HEK293T (cell line): ENCODE measurements at regions not wholly inside any gene's neighbourhood (a gene's known extent, or its start where the extent isn't known, plus 50 kb on each side); places are given as distances from the start of the nearest gene placed in this dataset.

ENCODE experiments used
- CTCF ChIA-PET: fragments of 350-600 bp; formaldehyde crosslinking; extraction: SDS; loops from one replicate; lab custom pipeline; 2021; ENCODE audit warnings: antibody characterized with exemption, inconsistent platforms; lab: Yijun Ruan, JAX
- POLR2A ChIA-PET: fragments of 350-600 bp; formaldehyde crosslinking; extraction: SDS; loops from one replicate; lab custom pipeline; 2020; ENCODE audit warnings: antibody characterized with exemption, inconsistent platforms; lab: Yijun Ruan, JAX
- DNase-seq: peaks from one replicate; pipeline ENCODE4 v3.0.0; 2012; ENCODE audit warnings: mixed read lengths; ENCODE audit errors: extremely low spot score
- ARNT ChIP-seq: fragments of 450-650 bp; IDR thresholded peaks from 2 replicates; pipeline ENCODE4 v1.6.1; 2017; ENCODE audit warnings: mild to moderate bottlenecking
- BHLHE40 ChIP-seq: fragments of 450-650 bp; IDR thresholded peaks from 2 replicates; pipeline ENCODE4 v1.6.1; 2016; ENCODE audit warnings: mild to moderate bottlenecking, moderate library complexity, borderline replicate concordance
- CTBP1 ChIP-seq: fragments of 450-650 bp; IDR thresholded peaks from 2 replicates; pipeline ENCODE4 v1.6.1; 2016; ENCODE audit warnings: borderline replicate concordance
- ELF4 ChIP-seq: fragments of 450-650 bp; IDR thresholded peaks from 2 replicates; pipeline ENCODE4 v1.6.1; 2017; ENCODE audit warnings: antibody characterized with exemption
- FOXA1 ChIP-seq: fragments of 450-650 bp; IDR thresholded peaks from 2 replicates; pipeline ENCODE4 v1.6.1; 2016; ENCODE audit warnings: mild to moderate bottlenecking
- FOXK2 ChIP-seq: fragments of 450-650 bp; IDR thresholded peaks from 2 replicates; pipeline ENCODE4 v1.6.1; 2016; ENCODE audit warnings: mild to moderate bottlenecking
- FOXM1 ChIP-seq: fragments of 450-650 bp; IDR thresholded peaks from 2 replicates; pipeline ENCODE4 v1.6.1; 2017; ENCODE audit warnings: mild to moderate bottlenecking, borderline replicate concordance
- HDGF ChIP-seq: fragments of 450-650 bp; IDR thresholded peaks from 2 replicates; pipeline ENCODE4 v1.6.1; 2017; ENCODE audit warnings: antibody characterized with exemption, borderline replicate concordance
- L3MBTL2 ChIP-seq: fragments of 450-650 bp; conservative IDR thresholded peaks from 2 replicates; pipeline ENCODE4 v1.6.1; 2016; ENCODE audit warnings: mild to moderate bottlenecking
- LEF1 ChIP-seq: fragments of 450-650 bp; IDR thresholded peaks from 2 replicates; pipeline ENCODE4 v1.6.1; 2017; ENCODE audit warnings: mild to moderate bottlenecking, borderline replicate concordance
- NFRKB ChIP-seq: fragments of 450-650 bp; IDR thresholded peaks from 2 replicates; pipeline ENCODE4 v1.6.1; 2016; ENCODE audit warnings: mild to moderate bottlenecking, moderate library complexity
- PKNOX1 ChIP-seq: fragments of 450-650 bp; IDR thresholded peaks from 2 replicates; pipeline ENCODE4 v1.6.1; 2016
- SP1 ChIP-seq: fragments of 450-650 bp; IDR thresholded peaks from 2 replicates; pipeline ENCODE4 v1.6.1; 2017
- SUZ12 ChIP-seq: fragments of 450-650 bp; IDR thresholded peaks from 2 replicates; pipeline ENCODE4 v1.6.1; 2016; ENCODE audit warnings: mild to moderate bottlenecking
- TARDBP ChIP-seq: fragments of 450-650 bp; IDR thresholded peaks from 2 replicates; pipeline ENCODE4 v1.6.1; 2016
- ZNF384 ChIP-seq: fragments of 450-650 bp; IDR thresholded peaks from 2 replicates; pipeline ENCODE4 v1.6.1; 2016

- no peak for DNase-seq
- ChIA-PET CTCF (no interaction called here), POLR2A (no interaction called here)
- no peak for TF ChIP-seq SUZ12
- TF ChIP-seq CTBP1: no peak
- TF ChIP-seq TARDBP: no peak
- TF ChIP-seq ELF4: no peak
Measured at GRCh38 chr2:40877734-40878288, 425.9 kb upstream of the SLC8A1 start.

DNA sequence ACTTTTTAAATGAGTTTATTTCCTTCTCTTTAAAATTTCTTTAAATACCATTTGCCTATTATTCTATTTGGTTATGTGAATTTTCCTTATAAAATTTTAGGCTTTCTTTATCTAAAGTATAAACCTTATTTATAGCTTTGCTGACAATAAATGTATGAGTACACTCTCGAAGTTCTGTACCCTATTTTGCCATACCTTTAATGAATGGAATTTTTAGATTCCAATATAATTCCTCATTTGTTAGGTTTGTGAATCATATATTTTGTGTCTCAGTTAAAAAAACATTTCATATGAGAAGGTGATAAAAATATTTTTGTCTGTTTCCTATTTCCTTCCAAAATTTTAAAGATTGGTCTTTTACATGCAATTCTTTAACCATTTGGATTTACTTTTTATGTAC lies 427.4 kb upstream of the SLC8A1 start:
- ChIA-PET POLR2A (no interaction called here), CTCF (no interaction called here)
- no peak for DNase-seq
- TF ChIP-seq SP1 (no peak), PKNOX1 (no peak), ELF4 (no peak), NFRKB (no peak), CTBP1 (no peak), LEF1 (no peak), BHLHE40 (no peak), L3MBTL2 (no peak), FOXM1 (no peak), ARNT (no peak), HDGF (no peak), ZNF384 (no peak), FOXA1 (no peak)

DNA sequence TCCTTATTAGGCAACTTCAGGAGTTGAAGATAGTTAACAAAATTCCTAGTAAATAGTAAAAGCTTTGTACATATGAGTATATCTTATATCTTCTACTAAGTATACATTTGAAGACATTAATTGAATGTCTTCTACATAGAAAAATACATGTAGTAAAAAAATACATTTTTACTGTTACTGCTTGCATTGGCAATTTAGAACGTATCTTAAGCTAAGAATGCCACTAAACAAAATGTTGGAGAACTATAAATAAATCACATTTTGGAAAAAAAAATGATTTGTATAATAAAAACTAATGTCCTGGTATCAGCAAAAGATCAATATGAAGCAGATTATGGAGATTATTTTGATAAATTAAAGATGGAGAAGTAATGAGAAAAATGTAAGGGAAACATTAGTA lies 434.2 kb upstream of the SLC8A1 start:
- TF ChIP-seq ZNF384 (no peak), TARDBP (no peak), CTBP1 (no peak), NFRKB (no peak), LEF1 (no peak), BHLHE40 (no peak), HDGF (no peak), SP1 (no peak)
- POLR2A ChIA-PET: no interaction called here
- CTCF ChIA-PET: no interaction called here
- no peak for DNase-seq

GRCh38 chr2:40886655-40887054 lies 434.8 kb upstream of the SLC8A1 start:
- ChIA-PET POLR2A (no interaction called here), CTCF (no interaction called here)
- no peak for DNase-seq
- no peak for TF ChIP-seq BHLHE40
- TF ChIP-seq ZNF384: no peak
- no peak for TF ChIP-seq CTBP1
- TF ChIP-seq LEF1: no peak
- no peak for TF ChIP-seq SP1
- TF ChIP-seq FOXK2: no peak
- no peak for TF ChIP-seq PKNOX1
- no peak for TF ChIP-seq L3MBTL2
- no peak for TF ChIP-seq ARNT
- TF ChIP-seq ELF4: no peak
- no peak for TF ChIP-seq FOXA1
- no peak for TF ChIP-seq SUZ12
- no peak for TF ChIP-seq FOXM1
- TF ChIP-seq TARDBP: no peak
- no peak for TF ChIP-seq NFRKB

DNA sequence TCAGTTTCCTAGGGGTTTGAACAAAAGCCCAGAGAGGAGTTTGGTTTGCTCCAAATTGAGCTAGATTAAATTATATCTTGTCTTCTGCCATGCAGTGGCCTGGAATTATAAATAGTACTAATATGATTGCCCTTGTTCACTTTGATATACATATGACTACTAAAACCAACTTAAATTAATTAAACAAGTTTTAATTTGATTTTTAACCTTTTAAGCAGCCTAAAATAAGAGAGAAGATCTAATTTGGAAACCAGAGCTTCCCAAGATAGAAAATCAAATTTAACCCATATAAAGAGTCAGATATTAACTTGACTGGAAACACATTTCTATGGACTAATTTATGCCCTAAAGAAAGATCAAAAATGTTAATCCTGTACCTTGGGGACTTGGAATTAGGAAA lies 444.5 kb upstream of the SLC8A1 start:
- CTCF ChIA-PET: no interaction called here

DNA sequence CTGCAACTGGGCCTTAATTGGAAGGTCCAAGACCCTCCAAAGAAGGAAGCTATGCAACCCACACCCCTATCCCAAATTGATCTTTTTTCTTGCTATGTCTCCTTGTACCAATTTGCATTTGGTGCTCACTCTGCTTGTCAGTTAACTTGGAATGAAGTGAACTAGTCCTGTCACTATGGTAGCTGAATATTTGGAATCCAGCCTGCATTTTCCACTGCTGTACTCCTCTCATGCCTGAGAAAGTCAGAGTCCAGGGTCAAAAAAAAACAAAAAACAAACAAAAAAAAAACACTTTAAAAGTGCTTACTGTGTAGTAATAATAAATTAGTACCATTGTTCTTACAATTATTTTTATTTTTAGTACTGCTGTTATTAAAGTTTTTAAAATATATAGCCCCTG lies 462.8 kb upstream of the SLC8A1 start:
- ChIA-PET POLR2A (no interaction called here), CTCF (no interaction called here)
- no peak for DNase-seq
- TF ChIP-seq HDGF (no peak), NFRKB (no peak), PKNOX1 (no peak), FOXM1 (no peak), SP1 (no peak), LEF1 (no peak), CTBP1 (no peak), TARDBP (no peak), L3MBTL2 (no peak), FOXK2 (no peak), ELF4 (no peak), FOXA1 (no peak), ARNT (no peak), BHLHE40 (no peak), ZNF384 (no peak), SUZ12 (no peak)

More for the DNA sequence above, 444.5 kb upstream of the SLC8A1 start:
- TF ChIP-seq ELF4: no peak
- no peak for TF ChIP-seq CTBP1
- no peak for TF ChIP-seq FOXA1
- TF ChIP-seq LEF1: no peak
- no peak for TF ChIP-seq FOXM1
- TF ChIP-seq L3MBTL2: no peak
- TF ChIP-seq TARDBP: no peak
- no peak for TF ChIP-seq NFRKB
- no peak for TF ChIP-seq SP1
- POLR2A ChIA-PET: no interaction called here
- no peak for DNase-seq
